22Rv1 (cell line): ENCODE measurements at regions not wholly inside any gene's neighbourhood (a gene's known extent, or its start where the extent isn't known, plus 50 kb on each side); places are given as distances from the start of the nearest gene placed in this dataset.

Source experiments
- CTCF ChIP-seq: fragments of 450-650 bp; IDR thresholded peaks from 2 replicates; pipeline ENCODE4 v1.5.1; 2017; ENCODE audit warnings: mild to moderate bottlenecking
- ZFX ChIP-seq: fragments of 450-650 bp; IDR thresholded peaks from 2 replicates; pipeline ENCODE4 v1.6.1; 2017; ENCODE audit warnings: antibody characterized with exemption, borderline replicate concordance

- TF ChIP-seq CTCF (no peak), ZFX (no peak)
Observed at GRCh38 chr5:26663500-26663899, 374.9 kb downstream of the CDH9 start.
